Heart left ventricle (tissue), 16 donors: ENCODE measurements at regions not wholly inside any gene's neighbourhood (a gene's known extent, or its start where the extent isn't known, plus 50 kb on each side); places are given as distances from the start of the nearest gene placed in this dataset.

ENCODE experiments used
- ATAC-seq, 4 donors: fragments of 200-7000 bp; cut with Tn5 transposase; one replicate each; pipeline ENCODE4 v1.9.1; 2020 to 2022; ENCODE audit warnings: moderate library complexity in 4 of 4, mild to moderate bottlenecking in 3 of 4, moderate number of reproducible peaks in 1 of 4
- DNase-seq, 5 donors: peaks; one replicate each; pipeline ENCODE4 v3.0.0-alpha.2; 2020
- H3K27ac ChIP-seq, 12 donors: fragments of 200-600 bp; sonication (generic) in 4 of 12; one replicate each; pipeline versions ENCODE4 v1.5.0 to v1.8.0; 2016 to 2022; ENCODE audit warnings: mild to moderate bottlenecking in 2 of 12
- H3K27me3 ChIP-seq, 9 donors: fragments of 200-600 bp; sonication (generic) in 2 of 9; one replicate each; pipeline versions ENCODE4 v1.5.1 to v1.8.0; 2016 to 2022; ENCODE audit warnings: mild to moderate bottlenecking in 3 of 9
- H3K36me3 ChIP-seq, 9 donors: fragments of 200-600 bp; sonication (generic) in 2 of 9; one replicate each; pipeline versions ENCODE4 v1.5.0 to v1.8.0; 2018 to 2022; ENCODE audit warnings: mild to moderate bottlenecking in 2 of 9
- H3K4me1 ChIP-seq, 12 donors: fragments of 200-600 bp; sonication (generic) in 4 of 12; one replicate each; pipeline versions ENCODE4 v1.5.0 to v1.8.0; 2016 to 2022; ENCODE audit warnings: mild to moderate bottlenecking in 3 of 12
- H3K4me3 ChIP-seq, 12 donors: fragments of 200-600 bp; sonication (generic) in 4 of 12; one replicate each; pipeline versions ENCODE4 v1.5.0 to v1.8.0; 2017 to 2022; ENCODE audit warnings: mild to moderate bottlenecking in 9 of 12, moderate library complexity in 4 of 12
- H3K9me3 ChIP-seq, 12 donors: fragments of 200-600 bp; sonication (generic) in 4 of 12; one replicate each; pipeline versions ENCODE4 v1.5.0 to v1.8.0; 2016 to 2022; ENCODE audit warnings: mild to moderate bottlenecking in 1 of 12
- CTCF ChIP-seq, 12 donors: fragments of 200-600 bp; sonication (generic) in 4 of 12; IDR thresholded peaks; one replicate each; pipeline versions ENCODE4 v1.5.0 to v1.8.0; 2018 to 2022; ENCODE audit warnings: antibody characterized with exemption in 12 of 12, mild to moderate bottlenecking in 5 of 12
- POLR2A ChIP-seq, 2 donors: fragments of 450-650 bp; IDR thresholded peaks; one replicate each; pipeline ENCODE4 v1.6.1; 2017; ENCODE audit warnings: antibody characterized with exemption in 2 of 2, mild to moderate bottlenecking in 2 of 2, moderate library complexity in 2 of 2
- WGBS, 4 donors: extraction: QIAGEN DNeasy Blood & Tissue Kit in 2 of 4; methylation state at CpG; one replicate each; pipeline versions ENCODE4 v1.1.5 to v1.1.7; 2013 to 2018; 5-methylcytosine and 5-hydroxymethylcytosine counted together
- intact Hi-C, 10 donors: fragments of 100-400 bp; cut with DNase I; formaldehyde crosslinking; loops; one replicate each; pipeline versions ENCODE4 v1.11.1 to v1.14.2; 2022
- donor health status: ischemic (EF 13 %, LVEDD 7.1; RV severe dilation, severe dysfunction).
- donor health status: healthy with polysubstance abuse.
- donor health status: DM: no; HTN: yes; CAD: no.
- donor health status: DM: no; HTN: no; CAD: no.
- donor health status: ischemic (EF 25% LVEDD 6.9; RV normal size, moderate dysfunction).
- donor health status: ischemic (EF 25% LVEDD 5.7; RV mildly dilated, moderate dysfunction).
- donor health status: healthy.
- donor health status: DM: yes; HTN: yes; CAD: no.
- donor health status: ischemic (EF 35%, LVEDD 5.7; RV mildly dilated, moderate dysfunction).
- donor health status: nonischemic (EF 11% LVEDD 7.7; RV severe dilation, severe dysfunction).
- donor health status: DM: yes; HTN: yes; CAD: no.
- donor health status: PGD.
- donor health status: ischemic (EF 29% LVEDD 5.4; RV normal size, mild dysfunction).
- donor health status: nonischemic (EF 23%, LVEDD 6.1; RV moderate dilation, normal function).

- WGBS, 4 donors: 65 to 82% (median 80%) methylated on average over 14 to 34 of the region's 34 CpGs
- no peak overlapping the region for H3K4me3 ChIP-seq
- intact Hi-C loops: no loop called here
- TF ChIP-seq CTCF (IDR thresholded peaks at IDR 0.05) (no peak), POLR2A (IDR thresholded peaks at IDR 0.05) (no peak)
- no peak overlapping the region for H3K27ac ChIP-seq
- H3K36me3 ChIP-seq: no peaks in the 10 kb centered on the region
- no peak for ATAC-seq
- no peaks in the 10 kb centered on the region for H3K4me1 ChIP-seq
- H3K27me3 ChIP-seq: peaks cover 7 to 41% (median 13%) of the 10 kb centered on the region in 9 donors
- peak in 1 of 5 donors; percentile 14 for DNase-seq
- no peaks in the 10 kb centered on the region for H3K9me3 ChIP-seq
Observed at GRCh38 chr4:1495416-1496115, 89.3 kb upstream of the NKX1-1 start.

GRCh38 chr4:1494416-1495315, 88.4 kb upstream of the NKX1-1 start:
- peak in 2 of 5 donors; percentile 18 to 54 for DNase-seq
- intact Hi-C loops: no loop called here
- Histone ChIP-seq H3K4me3 (no peak overlapping the region), H3K27ac (no peak overlapping the region), H3K4me1 (no peaks in the 10 kb centered on the region), H3K9me3 (no peaks in the 10 kb centered on the region), H3K27me3 (peaks cover 9 to 47% (median 21%) of the 10 kb centered on the region in 9 donors), H3K36me3 (no peaks in the 10 kb centered on the region)
- 77 to 81% (median 78%) methylated on average over 23 to 37 of the region's 37 CpGs for WGBS, 4 donors
- ATAC-seq: no peak
- TF ChIP-seq CTCF (IDR thresholded peaks at IDR 0.05) (no peak), POLR2A (IDR thresholded peaks at IDR 0.05) (no peak)

- peak in 2 of 5 donors; percentile 9 to 54 for DNase-seq
- WGBS, 4 donors: 71 to 77% (median 75%) methylated on average over 23 to 28 of the region's 28 CpGs
- Histone ChIP-seq H3K4me1 (no peaks in the 10 kb centered on the region), H3K4me3 (no peak overlapping the region), H3K27me3 (peaks cover 12 to 55% (median 29%) of the 10 kb centered on the region in 9 donors), H3K9me3 (no peaks in the 10 kb centered on the region), H3K27ac (no peak overlapping the region), H3K36me3 (no peaks in the 10 kb centered on the region)
- no peak for ATAC-seq
- TF ChIP-seq POLR2A (IDR thresholded peaks at IDR 0.05) (no peak), CTCF (IDR thresholded peaks at IDR 0.05) (no peak)
- intact Hi-C loops: no loop called here
Observed at GRCh38 chr4:1493540-1494287, 87.5 kb upstream of the NKX1-1 start.
